ENCODE measurements at regions not wholly inside any gene's neighbourhood (a gene's known extent, or its start where the extent isn't known, plus 50 kb on each side); places are given as distances from the start of the nearest gene placed in this dataset.

- DNase-seq: no peak
Observed at GRCh38 chr5:8050616-8051175, 181.7 kb downstream of the MTRR start.

GRCh38 chr5:8053270-8053669, 184.3 kb downstream of the MTRR start:
- no peak for DNase-seq

GRCh38 chr5:8057769-8058168, 188.8 kb downstream of the MTRR start:
- no peak for DNase-seq

- DNase-seq: no peak
Observed at GRCh38 chr5:8058616-8059190, 189.8 kb downstream of the MTRR start.

DNA sequence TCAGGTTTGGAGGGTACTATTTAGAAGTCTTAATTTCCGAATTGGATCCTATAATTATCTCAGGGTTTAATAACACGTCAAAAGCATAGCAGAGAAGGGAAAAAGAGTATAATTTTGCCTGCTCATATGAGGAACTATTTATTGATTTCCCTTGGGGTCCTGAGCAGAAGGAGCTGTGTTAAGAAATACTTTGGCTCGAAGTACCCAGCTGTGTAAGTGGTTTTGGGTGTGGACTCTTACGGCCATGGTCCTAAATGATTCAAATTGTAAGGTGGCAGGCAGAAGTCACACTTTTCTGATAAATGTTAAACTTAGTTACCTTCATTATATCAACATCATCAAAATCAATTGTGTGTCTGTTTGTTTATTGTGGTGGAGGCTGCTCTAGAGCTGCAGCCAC, 190.4 kb downstream of the MTRR start:
- DNase-seq: no peak

- DNase-seq: no peak
Observed at GRCh38 chr5:8060235-8060952, 191.4 kb downstream of the MTRR start.

GRCh38 chr5:8060953-8061429, 192.0 kb downstream of the MTRR start:
- DNase-seq: no peak

- no peak for DNase-seq
Observed at GRCh38 chr5:8062521-8062920, 193.6 kb downstream of the MTRR start.

- no peak for DNase-seq
Observed at GRCh38 chr5:8068078-8068477, 199.1 kb downstream of the MTRR start.

DNA sequence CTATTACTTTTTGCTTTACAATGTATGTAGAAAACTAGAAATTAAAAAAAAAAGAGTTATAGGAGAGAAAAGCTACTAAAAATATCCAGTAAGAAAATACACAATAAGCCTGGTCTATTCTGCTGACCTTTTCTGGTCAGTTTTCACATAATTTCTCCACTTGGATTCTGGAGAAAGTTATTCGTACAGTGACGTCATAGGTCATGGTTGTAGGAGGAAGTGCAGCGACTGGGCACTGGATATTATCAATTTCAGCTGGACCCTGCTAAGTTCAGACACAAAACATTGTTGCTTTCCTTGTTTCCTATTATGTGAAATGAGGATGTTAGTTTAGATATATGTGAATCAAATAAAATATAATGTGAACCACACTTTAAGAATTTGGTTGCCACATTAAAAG, 201.2 kb downstream of the MTRR start:
- no peak for DNase-seq

GRCh38 chr5:8079056-8079455, 210.1 kb downstream of the MTRR start:
- no peak for DNase-seq

- no peak for DNase-seq
Observed at GRCh38 chr5:8081179-8081578, 212.2 kb downstream of the MTRR start.

GRCh38 chr5:8093669-8094068, 224.7 kb downstream of the MTRR start:
- no peak for DNase-seq

DNA sequence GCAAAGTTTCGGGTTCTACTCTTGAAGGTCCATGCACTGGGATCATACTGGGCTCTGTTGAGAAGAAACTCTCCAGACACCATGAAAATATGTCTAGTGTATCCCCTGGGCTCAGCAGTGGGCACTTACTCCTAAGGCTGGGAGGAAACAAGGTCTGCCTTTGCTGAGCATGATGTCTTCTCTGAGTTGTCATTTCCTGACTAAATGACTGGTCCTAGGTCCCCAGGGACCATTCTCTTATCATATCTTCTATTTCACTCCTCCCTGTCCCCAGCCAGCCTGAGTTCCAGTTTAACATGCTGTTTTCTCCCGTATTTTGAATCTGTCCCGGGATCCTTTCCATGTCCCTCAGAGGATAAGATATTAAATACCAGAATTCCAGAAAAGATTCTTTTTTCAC, 225.4 kb downstream of the MTRR start:
- no peak for DNase-seq

DNA sequence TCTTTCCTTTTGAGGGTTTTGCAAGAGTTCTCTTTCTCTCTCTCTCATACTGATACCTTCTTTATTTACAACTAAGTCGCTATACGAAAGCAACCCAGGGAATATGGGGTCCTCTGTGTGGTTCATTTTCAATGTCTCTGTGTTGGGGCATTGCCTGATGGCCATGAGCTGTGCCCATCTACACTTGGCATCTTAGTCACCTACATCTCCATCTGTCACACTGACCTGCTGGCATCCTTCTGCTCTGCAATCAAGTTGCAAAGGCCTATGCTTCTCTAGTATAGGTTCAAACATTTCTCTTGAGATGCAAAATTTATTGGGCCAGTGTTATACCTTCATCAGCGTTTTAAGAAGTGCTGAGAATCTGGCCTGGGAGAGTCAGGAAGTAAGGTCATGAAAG, 228.2 kb downstream of the MTRR start:
- DNase-seq: no peak

DNA sequence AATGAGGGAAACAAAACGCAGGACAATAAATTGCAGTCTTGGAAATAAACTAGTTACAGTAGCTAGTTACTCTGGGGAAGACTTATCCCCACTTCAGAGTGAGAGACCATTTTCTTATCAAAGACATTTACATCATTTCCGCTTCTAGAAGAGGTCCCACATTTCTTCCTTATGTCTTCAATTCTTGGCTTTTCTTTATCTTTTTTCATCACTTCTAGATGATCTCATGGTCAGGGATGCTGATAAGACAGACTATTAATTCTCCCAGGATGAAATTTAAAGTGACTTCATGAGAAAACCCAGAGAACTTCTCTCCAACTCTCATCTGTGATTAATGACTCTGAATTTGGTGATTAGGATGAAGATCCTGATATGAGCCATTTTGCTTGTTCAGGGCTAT, 229.1 kb downstream of the MTRR start:
- DNase-seq: no peak

GRCh38 chr5:8102714-8103113, 233.8 kb downstream of the MTRR start:
- no peak for DNase-seq

DNA sequence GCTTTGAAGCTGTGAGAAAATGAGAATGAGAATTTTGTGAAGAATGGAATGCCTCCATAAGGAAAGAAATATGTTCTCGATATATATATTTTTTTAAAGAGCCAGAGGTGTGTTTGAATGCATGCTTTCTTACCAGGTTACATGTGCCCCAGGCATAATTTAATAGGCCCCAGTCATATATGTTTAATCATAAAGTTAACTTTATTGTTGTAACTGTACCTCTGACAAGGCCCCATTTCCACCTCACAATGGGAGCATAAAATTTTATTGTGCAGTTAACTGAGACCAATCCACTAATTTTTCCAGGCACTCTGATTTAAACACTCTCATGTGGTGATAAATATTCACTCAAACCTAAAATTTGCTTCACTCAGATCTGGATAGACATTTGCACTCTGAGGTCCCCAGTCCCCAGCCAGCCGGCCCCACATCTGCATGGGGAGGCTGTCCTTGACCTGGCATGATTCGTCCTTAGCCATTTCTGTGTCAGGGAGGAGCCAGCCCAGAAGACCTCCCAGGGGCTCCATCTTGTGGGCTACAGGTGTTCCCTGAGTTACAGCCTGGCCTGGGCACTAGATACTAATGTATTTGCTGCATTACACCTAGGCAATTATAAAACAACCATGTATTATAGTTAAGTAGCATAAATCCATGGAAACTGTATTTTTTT, 245.8 kb downstream of the MTRR start:
- DNase-seq: no peak

- DNase-seq: no peak
Observed at GRCh38 chr5:8123559-8123958, 254.6 kb downstream of the MTRR start.

DNA sequence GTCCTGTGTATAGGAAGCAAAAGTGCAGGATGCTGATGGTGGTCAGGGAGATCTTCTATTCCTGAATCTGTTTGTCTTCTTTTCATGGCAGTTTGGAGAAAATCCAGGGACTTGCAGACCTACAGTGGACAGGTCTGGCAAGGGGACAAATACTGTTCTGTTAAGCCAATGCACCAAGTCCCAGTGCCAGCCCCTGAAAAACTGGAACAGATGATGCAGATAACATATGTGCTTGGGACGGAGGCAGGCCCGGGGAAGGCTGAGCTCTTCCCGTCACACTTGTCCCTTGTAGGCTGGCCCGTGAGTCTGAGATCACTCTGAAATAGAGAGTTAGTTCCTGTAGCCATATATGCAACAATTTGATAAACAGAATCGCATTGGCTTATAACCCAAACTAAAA, 265.7 kb downstream of the MTRR start:
- no peak for DNase-seq

- DNase-seq: no peak
Observed at GRCh38 chr5:8135742-8136141, 266.8 kb downstream of the MTRR start.

DNA sequence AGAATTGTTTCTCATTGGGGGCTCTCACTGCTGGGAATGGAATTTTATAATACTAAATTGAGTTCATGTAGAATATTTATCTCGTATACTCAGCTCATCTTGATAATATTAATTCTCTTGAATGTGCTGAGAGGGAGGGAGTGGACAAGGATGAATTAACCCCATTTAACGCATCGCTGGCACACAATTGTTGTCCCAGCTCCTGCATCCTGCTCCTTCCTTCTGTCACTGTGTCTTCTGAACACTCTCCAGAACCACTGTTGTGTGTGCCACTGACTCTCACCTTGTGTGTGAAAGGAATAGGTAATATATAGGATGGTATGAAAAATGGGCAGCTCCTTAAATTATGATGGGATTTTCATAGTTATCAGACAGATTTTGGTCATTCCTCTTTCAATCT, 267.3 kb downstream of the MTRR start:
- no peak for DNase-seq

DNA sequence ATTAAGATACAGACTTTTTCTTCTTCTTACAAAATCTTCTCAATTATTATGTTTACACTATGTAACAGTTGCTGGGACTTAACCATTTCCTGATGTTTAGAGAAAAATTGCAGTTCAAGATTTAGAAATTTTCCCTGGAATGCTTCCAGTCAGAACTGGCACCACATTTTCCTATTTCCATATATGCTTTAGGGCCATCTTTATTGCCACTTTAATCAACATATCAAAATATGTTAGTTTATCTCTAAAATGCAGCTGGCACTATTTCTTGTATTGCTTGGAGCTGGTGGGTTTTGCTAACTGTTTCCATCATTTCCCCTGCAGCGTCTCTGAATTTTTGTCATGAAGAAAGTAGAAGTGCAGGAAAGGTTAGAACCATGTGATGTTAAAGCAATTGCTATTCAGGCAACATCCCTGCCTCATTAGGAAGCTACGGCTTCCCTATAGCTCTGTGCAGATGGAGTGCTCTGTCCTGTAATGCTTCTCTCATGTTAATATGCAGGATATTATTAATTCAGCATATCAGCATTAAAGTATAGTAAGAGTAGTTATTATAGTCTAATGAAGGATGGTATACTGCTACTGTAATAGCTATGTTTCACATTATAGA, 269.1 kb downstream of the MTRR start:
- DNase-seq: no peak

DNA sequence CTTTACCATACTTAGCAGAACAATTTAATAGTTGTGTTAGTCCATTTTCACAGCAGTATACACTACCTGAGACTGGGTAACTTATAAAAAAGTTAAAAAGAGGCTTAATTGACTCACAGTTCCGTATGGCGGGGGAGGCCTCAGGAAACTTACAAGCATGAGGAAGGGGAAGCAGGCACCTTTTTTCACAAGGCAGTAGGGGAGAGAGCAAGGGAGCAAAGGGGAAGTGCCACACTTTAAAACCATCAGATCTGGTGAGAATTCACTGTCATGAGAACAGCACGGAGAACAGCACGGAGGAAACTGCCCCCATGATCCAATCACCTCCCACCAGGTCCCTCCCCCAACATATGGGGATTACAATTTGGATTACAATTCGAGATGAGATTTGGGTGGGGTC, 269.9 kb downstream of the MTRR start:
- DNase-seq: no peak
